Thyroid gland (tissue), 4 donors: ENCODE measurements at regions not wholly inside any gene's neighbourhood (a gene's known extent, or its start where the extent isn't known, plus 50 kb on each side); places are given as distances from the start of the nearest gene placed in this dataset.

Source experiments
- POLR2A ChIP-seq, 2 donors: fragments of 450-650 bp; IDR thresholded peaks; one replicate each; pipeline ENCODE4 v1.6.1; 2017; ENCODE audit warnings: antibody characterized with exemption in 2 of 2, mild to moderate bottlenecking in 2 of 2, moderate library complexity in 1 of 2
- TF ChIP-seq, protein P1 (sequence below), 6 experiments: fragments of 200-600 bp in 3 of 6; fragments of 450-650 bp in 3 of 6; sonication (generic) in 3 of 6; IDR thresholded peaks; one replicate each; pipeline ENCODE4 v1.5.1; 2016 to 2019; ENCODE audit warnings: antibody characterized with exemption in 6 of 6, mild to moderate bottlenecking in 2 of 6, inconsistent platforms in 1 of 6, moderate library complexity in 1 of 6

DNA sequence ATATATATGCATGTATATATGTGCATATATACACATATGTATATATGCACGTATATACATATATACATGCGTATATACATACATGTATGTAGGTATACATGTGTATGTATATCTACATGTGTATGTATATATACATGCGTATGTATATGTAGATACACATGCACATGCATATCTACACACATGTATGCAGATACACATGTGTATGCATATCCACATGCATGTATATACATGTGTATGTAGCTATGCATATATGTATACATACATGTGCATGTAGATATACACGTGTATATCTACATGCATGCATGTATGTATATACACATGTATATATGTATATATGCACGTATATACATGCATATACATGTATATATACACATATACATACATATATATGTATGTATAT lies 95.8 kb upstream of the STEAP4 start:
- TF ChIP-seq, protein P1, sequence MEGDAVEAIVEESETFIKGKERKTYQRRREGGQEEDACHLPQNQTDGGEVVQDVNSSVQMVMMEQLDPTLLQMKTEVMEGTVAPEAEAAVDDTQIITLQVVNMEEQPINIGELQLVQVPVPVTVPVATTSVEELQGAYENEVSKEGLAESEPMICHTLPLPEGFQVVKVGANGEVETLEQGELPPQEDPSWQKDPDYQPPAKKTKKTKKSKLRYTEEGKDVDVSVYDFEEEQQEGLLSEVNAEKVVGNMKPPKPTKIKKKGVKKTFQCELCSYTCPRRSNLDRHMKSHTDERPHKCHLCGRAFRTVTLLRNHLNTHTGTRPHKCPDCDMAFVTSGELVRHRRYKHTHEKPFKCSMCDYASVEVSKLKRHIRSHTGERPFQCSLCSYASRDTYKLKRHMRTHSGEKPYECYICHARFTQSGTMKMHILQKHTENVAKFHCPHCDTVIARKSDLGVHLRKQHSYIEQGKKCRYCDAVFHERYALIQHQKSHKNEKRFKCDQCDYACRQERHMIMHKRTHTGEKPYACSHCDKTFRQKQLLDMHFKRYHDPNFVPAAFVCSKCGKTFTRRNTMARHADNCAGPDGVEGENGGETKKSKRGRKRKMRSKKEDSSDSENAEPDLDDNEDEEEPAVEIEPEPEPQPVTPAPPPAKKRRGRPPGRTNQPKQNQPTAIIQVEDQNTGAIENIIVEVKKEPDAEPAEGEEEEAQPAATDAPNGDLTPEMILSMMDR (IDR thresholded peaks at IDR 0.05) = no peak
- TF ChIP-seq POLR2A (IDR thresholded peaks at IDR 0.05) = no peak
